DOHH2 (cell line): ENCODE measurements at regions not wholly inside any gene's neighbourhood (a gene's known extent, or its start where the extent isn't known, plus 50 kb on each side); places are given as distances from the start of the nearest gene placed in this dataset.
"Not testable (repeated sequence)": the region's sequence is repeated elsewhere in the genome, so short reads cannot be mapped to it uniquely, and the experiment has no call there.

Source experiments
- EZH2phosphoT487 ChIP-seq: fragments of 200-600 bp; sonication (generic); IDR thresholded peaks from 2 replicates; pipeline ENCODE4 v1.6.1; 2017; ENCODE audit warnings: borderline replicate concordance, mild to moderate bottlenecking, antibody characterized with exemption, low read length, moderate library complexity, mixed read lengths
- TF ChIP-seq, protein P1 (sequence below): fragments of 200-600 bp; sonication (generic); IDR thresholded peaks from one replicate; pipeline ENCODE4 v1.5.1; 2014; ENCODE audit warnings: antibody characterized with exemption, mild to moderate bottlenecking, low read depth, low read length; ENCODE audit not compliant: poor library complexity, severe bottlenecking

DNA sequence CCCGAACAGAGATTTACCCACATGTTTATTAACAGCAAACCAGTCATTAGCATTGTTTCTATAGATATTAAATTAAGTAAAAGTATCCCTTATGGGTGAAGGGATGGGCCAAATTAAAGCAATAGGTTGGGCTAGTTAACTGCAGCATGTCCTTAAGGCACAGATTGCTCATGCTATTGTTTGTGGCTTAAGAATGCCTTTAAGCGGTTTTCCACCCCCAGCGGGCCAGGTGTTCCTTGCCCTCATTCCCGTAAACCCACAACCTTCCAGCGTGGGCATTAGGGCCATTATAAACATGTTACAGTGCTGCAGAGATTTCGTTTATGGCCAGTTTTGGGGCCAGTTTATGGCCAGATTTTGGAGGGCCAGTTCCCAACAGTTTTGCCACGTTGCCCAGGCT lies 245.3 kb upstream of the PROK2 start:
- TF ChIP-seq, protein P1, sequence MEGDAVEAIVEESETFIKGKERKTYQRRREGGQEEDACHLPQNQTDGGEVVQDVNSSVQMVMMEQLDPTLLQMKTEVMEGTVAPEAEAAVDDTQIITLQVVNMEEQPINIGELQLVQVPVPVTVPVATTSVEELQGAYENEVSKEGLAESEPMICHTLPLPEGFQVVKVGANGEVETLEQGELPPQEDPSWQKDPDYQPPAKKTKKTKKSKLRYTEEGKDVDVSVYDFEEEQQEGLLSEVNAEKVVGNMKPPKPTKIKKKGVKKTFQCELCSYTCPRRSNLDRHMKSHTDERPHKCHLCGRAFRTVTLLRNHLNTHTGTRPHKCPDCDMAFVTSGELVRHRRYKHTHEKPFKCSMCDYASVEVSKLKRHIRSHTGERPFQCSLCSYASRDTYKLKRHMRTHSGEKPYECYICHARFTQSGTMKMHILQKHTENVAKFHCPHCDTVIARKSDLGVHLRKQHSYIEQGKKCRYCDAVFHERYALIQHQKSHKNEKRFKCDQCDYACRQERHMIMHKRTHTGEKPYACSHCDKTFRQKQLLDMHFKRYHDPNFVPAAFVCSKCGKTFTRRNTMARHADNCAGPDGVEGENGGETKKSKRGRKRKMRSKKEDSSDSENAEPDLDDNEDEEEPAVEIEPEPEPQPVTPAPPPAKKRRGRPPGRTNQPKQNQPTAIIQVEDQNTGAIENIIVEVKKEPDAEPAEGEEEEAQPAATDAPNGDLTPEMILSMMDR = not testable (repeated sequence)
- TF ChIP-seq EZH2phosphoT487 = not testable (repeated sequence)
